COLO668 (cell line): ENCODE measurements at regions not wholly inside any gene's neighbourhood (a gene's known extent, or its start where the extent isn't known, plus 50 kb on each side); places are given as distances from the start of the nearest gene placed in this dataset.
"Not testable (repeated sequence)": the region's sequence is repeated elsewhere in the genome, so short reads cannot be mapped to it uniquely, and the experiment has no call there.

ENCODE experiments used
- DNase-seq: peaks from one replicate; lab custom pipeline; 2025; ENCODE audit not compliant: unreplicated experiment; lab: John Stamatoyannopoulos, UW

DNA sequence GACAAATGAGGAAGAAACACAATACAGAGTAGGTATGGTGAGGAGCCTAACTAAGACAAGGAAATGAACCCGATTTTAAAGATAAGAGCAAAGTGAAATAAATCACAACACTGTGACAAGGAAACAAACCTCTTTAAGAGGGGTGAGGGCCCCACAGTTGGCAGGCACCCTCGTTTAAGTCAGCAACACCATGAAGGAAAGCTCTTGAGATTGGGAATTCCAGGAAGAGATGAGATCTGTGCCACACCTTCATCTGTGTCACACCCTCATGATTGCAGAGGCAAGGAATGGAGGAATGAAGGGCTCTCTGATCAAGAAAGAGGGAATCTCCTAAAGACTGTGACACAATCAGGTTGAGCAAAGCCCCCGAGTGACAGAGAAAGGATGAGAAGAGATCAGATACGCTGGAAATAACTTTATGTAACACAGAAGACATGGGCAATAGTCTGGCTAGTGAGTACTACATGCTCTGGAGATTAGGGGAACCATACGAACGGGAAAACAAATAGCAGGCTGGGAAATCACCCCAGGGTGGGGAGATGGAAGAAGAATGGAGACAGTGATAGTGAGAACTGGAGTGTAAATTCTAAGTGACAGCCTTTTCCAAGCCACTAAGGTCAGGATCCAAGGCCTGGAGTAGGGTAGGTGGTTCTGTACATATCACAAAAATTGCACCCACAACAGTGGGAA lies 51.7 kb upstream of the TERB2 start:
- DNase-seq = not testable (repeated sequence)
